KOPT-K1 (cell line): ENCODE measurements at regions not wholly inside any gene's neighbourhood (a gene's known extent, or its start where the extent isn't known, plus 50 kb on each side); places are given as distances from the start of the nearest gene placed in this dataset.

ENCODE experiments used
- H3K27ac ChIP-seq: fragments of 200-600 bp; sonication (generic); 2 replicates; pipeline ENCODE4 v1.5.1; 2016; ENCODE audit warnings: antibody characterized with exemption, mild to moderate bottlenecking, low read depth, low read length; ENCODE audit not compliant: poor library complexity, severe bottlenecking
- H3K36me3 ChIP-seq: fragments of 200-600 bp; sonication (generic); 2 replicates; pipeline ENCODE4 v1.5.1; 2017; ENCODE audit warnings: antibody characterized with exemption, mild to moderate bottlenecking, low read length, moderate library complexity; ENCODE audit not compliant: insufficient read depth
- H3K9me3 ChIP-seq: fragments of 200-600 bp; sonication (generic); 2 replicates; pipeline ENCODE4 v1.5.1; 2017; ENCODE audit warnings: antibody characterized with exemption, low read length, mild to moderate bottlenecking; ENCODE audit not compliant: insufficient read depth, poor library complexity, severe bottlenecking

- no peaks in the 10 kb centered on the region for H3K36me3 ChIP-seq
- no peaks in the 10 kb centered on the region for H3K9me3 ChIP-seq
- H3K27ac ChIP-seq: peak overlapping the region; percentile 4
These were observed 205.8 kb downstream of the ANAPC1 start for GRCh38 chr2:111678161-111678560.

- Histone ChIP-seq H3K9me3 (no peaks in the 10 kb centered on the region), H3K36me3 (no peaks in the 10 kb centered on the region), H3K27ac (peak overlapping the region; percentile 4)
These were observed 205.3 kb downstream of the ANAPC1 start for GRCh38 chr2:111678651-111679050.

GRCh38 chr2:111679202-111679601, 204.8 kb downstream of the ANAPC1 start:
- no peaks in the 10 kb centered on the region for H3K9me3 ChIP-seq
- H3K27ac ChIP-seq: no peak overlapping the region

GRCh38 chr2:111684611-111685010, 199.4 kb downstream of the ANAPC1 start:
- Histone ChIP-seq H3K36me3 (no peaks in the 10 kb centered on the region), H3K27ac (no peak overlapping the region), H3K9me3 (no peaks in the 10 kb centered on the region)

More at GRCh38 chr2:111679202-111679601, 204.8 kb downstream of the ANAPC1 start:
- no peaks in the 10 kb centered on the region for H3K36me3 ChIP-seq

- Histone ChIP-seq H3K36me3 (no peaks in the 10 kb centered on the region), H3K27ac (no peak overlapping the region)
These were observed 198.7 kb downstream of the ANAPC1 start for GRCh38 chr2:111685342-111685741.

GRCh38 chr2:111686994-111687393, 197.0 kb downstream of the ANAPC1 start:
- no peaks in the 10 kb centered on the region for H3K9me3 ChIP-seq
- no peak overlapping the region for H3K27ac ChIP-seq
- H3K36me3 ChIP-seq: no peaks in the 10 kb centered on the region

More at GRCh38 chr2:111685342-111685741, 198.7 kb downstream of the ANAPC1 start:
- no peaks in the 10 kb centered on the region for H3K9me3 ChIP-seq

GRCh38 chr2:111687911-111688310, 196.1 kb downstream of the ANAPC1 start:
- Histone ChIP-seq H3K36me3 (no peaks in the 10 kb centered on the region), H3K27ac (no peak overlapping the region), H3K9me3 (no peaks in the 10 kb centered on the region)

- no peak overlapping the region for H3K27ac ChIP-seq
- H3K9me3 ChIP-seq: no peaks in the 10 kb centered on the region
- H3K36me3 ChIP-seq: no peaks in the 10 kb centered on the region
These were observed 195.5 kb downstream of the ANAPC1 start for GRCh38 chr2:111688482-111688881.

GRCh38 chr2:111689174-111689573, 194.8 kb downstream of the ANAPC1 start:
- Histone ChIP-seq H3K27ac (no peak overlapping the region), H3K9me3 (no peaks in the 10 kb centered on the region), H3K36me3 (no peaks in the 10 kb centered on the region)

GRCh38 chr2:111689941-111690340, 194.1 kb downstream of the ANAPC1 start:
- no peak overlapping the region for H3K27ac ChIP-seq
- no peaks in the 10 kb centered on the region for H3K36me3 ChIP-seq
- H3K9me3 ChIP-seq: no peaks in the 10 kb centered on the region

- Histone ChIP-seq H3K9me3 (peaks cover 8% of the 10 kb centered on the region), H3K27ac (no peak overlapping the region), H3K36me3 (no peaks in the 10 kb centered on the region)
These were observed 192.7 kb downstream of the ANAPC1 start for GRCh38 chr2:111691164-111691875.

GRCh38 chr2:111692311-111692710, 191.7 kb downstream of the ANAPC1 start:
- H3K27ac ChIP-seq: peak overlapping the region; percentile 20
- peaks cover 8% of the 10 kb centered on the region for H3K9me3 ChIP-seq
- H3K36me3 ChIP-seq: no peaks in the 10 kb centered on the region

GRCh38 chr2:111694700-111695101, 189.3 kb downstream of the ANAPC1 start:
- H3K9me3 ChIP-seq: peaks cover 8% of the 10 kb centered on the region

GRCh38 chr2:111695441-111696007, 188.5 kb downstream of the ANAPC1 start:
- no peak overlapping the region for H3K27ac ChIP-seq
- peaks cover 8% of the 10 kb centered on the region for H3K9me3 ChIP-seq
- H3K36me3 ChIP-seq: no peaks in the 10 kb centered on the region

More at GRCh38 chr2:111694700-111695101, 189.3 kb downstream of the ANAPC1 start:
- H3K27ac ChIP-seq: no peak overlapping the region
- H3K36me3 ChIP-seq: no peaks in the 10 kb centered on the region

GRCh38 chr2:111696226-111696625, 187.8 kb downstream of the ANAPC1 start:
- Histone ChIP-seq H3K27ac (no peak overlapping the region), H3K9me3 (peaks cover 8% of the 10 kb centered on the region)

GRCh38 chr2:111697560-111697959, 186.4 kb downstream of the ANAPC1 start:
- Histone ChIP-seq H3K36me3 (no peaks in the 10 kb centered on the region), H3K27ac (no peak overlapping the region), H3K9me3 (peaks cover 8% of the 10 kb centered on the region)

More at GRCh38 chr2:111696226-111696625, 187.8 kb downstream of the ANAPC1 start:
- H3K36me3 ChIP-seq: no peaks in the 10 kb centered on the region
